ENCODE measurements at regions not wholly inside any gene's neighbourhood (a gene's known extent, or its start where the extent isn't known, plus 50 kb on each side); places are given as distances from the start of the nearest gene placed in this dataset.
A peak's percentile ranks its signal among the peaks of the same experiment; 100 is the strongest.

DNA sequence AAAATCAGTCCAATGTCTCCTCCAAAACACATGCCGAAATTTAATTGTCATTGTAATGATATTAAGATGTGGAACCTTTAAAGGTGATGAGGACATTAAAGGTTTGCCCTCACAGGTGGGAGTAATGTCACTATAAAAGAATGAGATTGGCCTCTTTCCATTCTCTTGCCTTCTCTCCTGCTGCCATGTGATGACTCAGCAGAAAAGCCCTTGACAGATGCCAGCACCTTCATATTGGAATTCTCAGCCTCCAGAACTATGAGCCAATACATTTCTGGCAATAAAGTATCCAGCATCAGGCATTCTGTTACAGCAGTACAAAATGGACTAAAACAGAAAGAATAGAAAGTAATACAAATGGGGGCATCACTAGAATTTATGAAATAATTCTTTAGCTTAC, 609.7 kb downstream of the SLC16A7 start:
- TF ChIP-seq EZH2 (IDR thresholded peaks at IDR 0.05; ENCODE audit: borderline replicate concordance, low read depth, low read length) = no peak
- TF ChIP-seq, protein P1, sequence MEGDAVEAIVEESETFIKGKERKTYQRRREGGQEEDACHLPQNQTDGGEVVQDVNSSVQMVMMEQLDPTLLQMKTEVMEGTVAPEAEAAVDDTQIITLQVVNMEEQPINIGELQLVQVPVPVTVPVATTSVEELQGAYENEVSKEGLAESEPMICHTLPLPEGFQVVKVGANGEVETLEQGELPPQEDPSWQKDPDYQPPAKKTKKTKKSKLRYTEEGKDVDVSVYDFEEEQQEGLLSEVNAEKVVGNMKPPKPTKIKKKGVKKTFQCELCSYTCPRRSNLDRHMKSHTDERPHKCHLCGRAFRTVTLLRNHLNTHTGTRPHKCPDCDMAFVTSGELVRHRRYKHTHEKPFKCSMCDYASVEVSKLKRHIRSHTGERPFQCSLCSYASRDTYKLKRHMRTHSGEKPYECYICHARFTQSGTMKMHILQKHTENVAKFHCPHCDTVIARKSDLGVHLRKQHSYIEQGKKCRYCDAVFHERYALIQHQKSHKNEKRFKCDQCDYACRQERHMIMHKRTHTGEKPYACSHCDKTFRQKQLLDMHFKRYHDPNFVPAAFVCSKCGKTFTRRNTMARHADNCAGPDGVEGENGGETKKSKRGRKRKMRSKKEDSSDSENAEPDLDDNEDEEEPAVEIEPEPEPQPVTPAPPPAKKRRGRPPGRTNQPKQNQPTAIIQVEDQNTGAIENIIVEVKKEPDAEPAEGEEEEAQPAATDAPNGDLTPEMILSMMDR (IDR thresholded peaks at IDR 0.05 in 2 of 3, conservative IDR thresholded peaks at IDR 0.05 in 1 of 3; ENCODE audit: insufficient read depth in 2 of 3, low read depth in 1 of 3, low read length in 3 of 3) = no peak
- TF ChIP-seq TARDBP (IDR thresholded peaks at IDR 0.05) = no peak
- TF ChIP-seq, protein P2, sequence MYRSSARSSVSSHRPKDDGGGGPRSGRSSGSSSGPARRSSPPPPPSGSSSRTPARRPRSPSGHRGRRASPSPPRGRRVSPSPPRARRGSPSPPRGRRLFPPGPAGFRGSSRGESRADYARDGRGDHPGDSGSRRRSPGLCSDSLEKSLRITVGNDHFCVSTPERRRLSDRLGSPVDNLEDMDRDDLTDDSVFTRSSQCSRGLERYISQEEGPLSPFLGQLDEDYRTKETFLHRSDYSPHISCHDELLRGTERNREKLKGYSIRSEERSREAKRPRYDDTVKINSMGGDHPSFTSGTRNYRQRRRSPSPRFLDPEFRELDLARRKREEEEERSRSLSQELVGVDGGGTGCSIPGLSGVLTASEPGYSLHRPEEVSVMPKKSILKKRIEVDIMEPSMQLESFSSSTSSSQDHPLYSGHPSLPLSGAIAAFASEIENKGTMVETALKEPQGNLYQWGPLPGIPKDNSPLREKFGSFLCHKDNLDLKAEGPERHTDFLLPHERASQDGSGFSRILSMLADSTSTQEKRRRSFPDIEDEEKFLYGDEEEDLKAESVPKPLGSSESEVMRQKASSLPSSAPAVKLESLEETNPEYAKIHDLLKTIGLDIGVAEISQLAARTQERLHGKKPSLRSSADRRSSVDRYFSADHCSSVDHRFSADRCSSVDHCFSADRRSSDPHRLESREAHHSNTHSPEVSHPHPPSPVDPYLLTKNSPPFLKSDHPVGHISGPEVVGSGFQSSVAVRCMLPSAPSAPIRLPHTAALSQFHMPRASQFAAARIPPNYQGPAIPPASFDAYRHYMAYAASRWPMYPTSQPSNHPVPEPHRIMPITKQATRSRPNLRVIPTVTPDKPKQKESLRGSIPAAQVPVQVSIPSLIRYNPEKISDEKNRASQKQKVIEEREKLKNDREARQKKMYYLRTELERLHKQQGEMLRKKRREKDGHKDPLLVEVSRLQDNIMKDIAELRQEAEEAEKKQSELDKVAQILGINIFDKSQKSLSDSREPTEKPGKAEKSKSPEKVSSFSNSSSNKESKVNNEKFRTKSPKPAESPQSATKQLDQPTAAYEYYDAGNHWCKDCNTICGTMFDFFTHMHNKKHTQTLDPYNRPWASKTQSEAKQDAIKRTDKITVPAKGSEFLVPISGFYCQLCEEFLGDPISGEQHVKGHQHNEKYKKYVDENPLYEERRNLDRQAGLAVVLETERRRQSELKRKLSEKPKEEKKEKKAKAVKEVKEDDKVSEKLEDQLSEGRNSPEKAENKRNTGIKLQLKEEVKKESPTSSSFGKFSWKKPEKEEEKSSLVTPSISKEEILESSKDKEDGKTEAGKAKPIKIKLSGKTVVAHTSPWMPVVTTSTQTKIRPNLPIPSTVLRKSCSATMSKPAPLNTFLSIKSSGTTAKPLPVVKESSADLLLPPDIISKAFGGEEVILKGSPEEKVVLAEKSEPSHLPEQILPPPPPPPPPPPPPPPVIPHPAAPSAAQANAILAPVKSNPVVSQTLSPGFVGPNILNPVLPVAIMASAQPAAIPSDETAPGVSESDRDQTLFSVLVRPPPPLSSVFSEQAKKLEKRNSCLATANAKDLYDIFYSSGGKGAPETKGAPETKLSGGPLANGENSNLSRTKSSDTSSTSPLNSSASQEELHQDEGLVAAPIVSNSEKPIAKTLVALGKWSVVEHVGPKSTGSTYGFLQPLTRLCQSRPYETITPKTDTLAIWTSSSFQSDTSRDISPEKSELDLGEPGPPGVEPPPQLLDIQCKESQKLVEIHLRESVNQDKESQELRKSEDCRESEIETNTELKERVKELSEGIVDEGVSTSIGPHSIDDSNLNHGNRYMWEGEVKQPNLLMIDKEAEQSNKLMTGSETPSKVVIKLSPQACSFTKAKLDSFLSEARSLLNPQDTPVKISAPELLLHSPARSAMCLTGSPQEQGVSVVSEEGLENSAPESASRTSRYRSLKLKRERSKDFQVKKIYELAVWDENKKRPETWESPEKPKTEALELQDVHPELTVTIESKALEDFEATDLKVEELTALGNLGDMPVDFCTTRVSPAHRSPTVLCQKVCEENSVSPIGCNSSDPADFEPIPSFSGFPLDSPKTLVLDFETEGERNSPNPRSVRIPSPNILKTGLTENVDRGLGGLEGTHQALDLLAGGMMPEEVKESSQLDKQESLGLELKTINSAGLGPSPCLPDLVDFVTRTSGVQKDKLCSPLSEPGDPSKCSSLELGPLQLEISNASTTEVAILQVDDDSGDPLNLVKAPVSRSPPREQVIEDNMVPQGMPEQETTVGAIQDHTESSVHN (IDR thresholded peaks at IDR 0.05; ENCODE audit: borderline replicate concordance in 1 of 2, low read depth in 1 of 2) = no peak
- TF ChIP-seq SREBF2 (CRISPR knock-in tag; IDR thresholded peaks at IDR 0.05) = no peak
- TF ChIP-seq, protein P3, sequence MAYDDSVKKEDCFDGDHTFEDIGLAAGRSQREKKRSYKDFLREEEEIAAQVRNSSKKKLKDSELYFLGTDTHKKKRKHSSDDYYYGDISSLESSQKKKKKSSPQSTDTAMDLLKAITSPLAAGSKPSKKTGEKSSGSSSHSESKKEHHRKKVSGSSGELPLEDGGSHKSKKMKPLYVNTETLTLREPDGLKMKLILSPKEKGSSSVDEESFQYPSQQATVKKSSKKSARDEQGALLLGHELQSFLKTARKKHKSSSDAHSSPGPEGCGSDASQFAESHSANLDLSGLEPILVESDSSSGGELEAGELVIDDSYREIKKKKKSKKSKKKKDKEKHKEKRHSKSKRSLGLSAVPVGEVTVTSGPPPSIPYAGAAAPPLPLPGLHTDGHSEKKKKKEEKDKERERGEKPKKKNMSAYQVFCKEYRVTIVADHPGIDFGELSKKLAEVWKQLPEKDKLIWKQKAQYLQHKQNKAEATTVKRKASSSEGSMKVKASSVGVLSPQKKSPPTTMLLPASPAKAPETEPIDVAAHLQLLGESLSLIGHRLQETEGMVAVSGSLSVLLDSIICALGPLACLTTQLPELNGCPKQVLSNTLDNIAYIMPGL (CRISPR knock-in tag; IDR thresholded peaks at IDR 0.05) = no peak
- peak; percentile 98 for TF ChIP-seq MAFK (IDR thresholded peaks at IDR 0.05; ENCODE audit: low read length)

All from K562 (cell line).